PC-3 (cell line): ENCODE measurements at regions not wholly inside any gene's neighbourhood (a gene's known extent, or its start where the extent isn't known, plus 50 kb on each side); places are given as distances from the start of the nearest gene placed in this dataset.
"Not testable (repeated sequence)": the region's sequence is repeated elsewhere in the genome, so short reads cannot be mapped to it uniquely, and the experiment has no call there.

ENCODE experiments used
- ATAC-seq: fragments of 200-7000 bp; cut with Tn5 transposase; 2 replicates; pipeline ENCODE4 v1.9.1; 2020; ENCODE audit warnings: mild to moderate bottlenecking, moderate library complexity
- BruUV-seq: library from RNA; stranded (reverse); fragments of 400-500 nt; replicated peaks from 2 replicates; lab custom pipeline; 2021; lab: Mats Ljungman, UMichigan
- CTCF ChIA-PET: fragments of 300-600 bp; sonication (Branson Sonifier 250); formaldehyde crosslinking; loops from one replicate; lab custom pipeline; 2022; ENCODE audit warnings: antibody characterized with exemption; lab: Charles Lee
- POLR2A ChIA-PET: fragments of 300-600 bp; sonication (Branson Sonifier 250); formaldehyde crosslinking; loops from one replicate; lab custom pipeline; 2022; ENCODE audit warnings: antibody characterized with exemption; ENCODE audit not compliant: unreplicated experiment; lab: Charles Lee
- DNase-seq: peaks from one replicate; pipeline ENCODE4 v3.0.0-alpha.2; 2015
- H2AFZ ChIP-seq: fragments of 300-600 bp; sonication (generic); 2 replicates; pipeline ENCODE4 v1.6.0; 2016; ENCODE audit warnings: antibody characterized with exemption, low read length
- H3F3A ChIP-seq: fragments of 300-600 bp; sonication (generic); one replicate; pipeline ENCODE4 v1.6.0; 2017; ENCODE audit warnings: antibody characterized with exemption, low read length, control low read depth, mild to moderate bottlenecking; ENCODE audit not compliant: unreplicated experiment
- H3K27ac ChIP-seq: fragments of 300-600 bp; sonication (generic); 2 replicates; pipeline ENCODE4 v1.5.1; 2016; ENCODE audit warnings: mild to moderate bottlenecking, low read length
- H3K27me3 ChIP-seq: fragments of 300-600 bp; sonication (generic); 2 replicates; pipeline ENCODE4 v1.6.1; 2016; ENCODE audit warnings: low read length, mixed read lengths
- H3K36me3 ChIP-seq: fragments of 300-600 bp; sonication (generic); 2 replicates; pipeline ENCODE4 v1.6.1; 2016; ENCODE audit warnings: low read depth, mixed run types, low read length, mixed read lengths
- H3K4me1 ChIP-seq: fragments of 300-600 bp; sonication (generic); 2 replicates; pipeline ENCODE4 v1.5.1; 2016; ENCODE audit warnings: low read length; ENCODE audit not compliant: insufficient read depth
- H3K4me2 ChIP-seq: fragments of 300-600 bp; sonication (generic); 2 replicates; pipeline ENCODE4 v1.6.0; 2016; ENCODE audit warnings: low read length
- H3K4me3 ChIP-seq: fragments of 300-600 bp; sonication (generic); 2 replicates; pipeline ENCODE4 v1.5.1; 2016; ENCODE audit warnings: mild to moderate bottlenecking, low read length, mixed read lengths
- H3K79me2 ChIP-seq: fragments of 300-600 bp; sonication (generic); 2 replicates; pipeline ENCODE4 v1.6.1; 2017; ENCODE audit warnings: low read length, mixed read lengths
- H3K9ac ChIP-seq: fragments of 300-600 bp; sonication (generic); 2 replicates; pipeline ENCODE4 v1.6.0; 2016; ENCODE audit warnings: mild to moderate bottlenecking, low read length
- H3K9me2 ChIP-seq: fragments of 300-600 bp; sonication (generic); replicated peaks from 2 replicates; pipeline ENCODE4 v1.6.1; 2016; ENCODE audit warnings: mixed run types, low read length, mixed read lengths
- H3K9me3 ChIP-seq: fragments of 300-600 bp; sonication (generic); 2 replicates; pipeline ENCODE4 v1.6.1; 2016; ENCODE audit warnings: low read length, mixed read lengths
- H4K20me1 ChIP-seq: fragments of 300-600 bp; sonication (generic); 2 replicates; pipeline ENCODE4 v1.6.1; 2016; ENCODE audit warnings: low read length, mixed read lengths
- EZH2 ChIP-seq: fragments of 300-600 bp; sonication (generic); IDR thresholded peaks from one replicate; pipeline ENCODE4 v1.6.1; 2017; ENCODE audit warnings: antibody characterized with exemption, mild to moderate bottlenecking, low read length; ENCODE audit not compliant: unreplicated experiment
- EZH2phosphoT487 ChIP-seq: fragments of 300-600 bp; sonication (generic); IDR thresholded peaks from 2 replicates; pipeline ENCODE4 v1.6.1; 2018; ENCODE audit warnings: mild to moderate bottlenecking, antibody characterized with exemption, low read length, borderline replicate concordance
- intact Hi-C: fragments of 100-400 bp; cut with micrococcal nuclease; formaldehyde crosslinking; loops from 2 replicates; pipeline ENCODE4 v1.9.0; 2023
- TF ChIP-seq, protein P1 (sequence below): fragments of 300-600 bp; sonication (generic); conservative IDR thresholded peaks from 2 replicates; pipeline ENCODE4 v1.5.1; 2017; ENCODE audit warnings: antibody characterized with exemption, low read depth, mild to moderate bottlenecking, low read length

DNA sequence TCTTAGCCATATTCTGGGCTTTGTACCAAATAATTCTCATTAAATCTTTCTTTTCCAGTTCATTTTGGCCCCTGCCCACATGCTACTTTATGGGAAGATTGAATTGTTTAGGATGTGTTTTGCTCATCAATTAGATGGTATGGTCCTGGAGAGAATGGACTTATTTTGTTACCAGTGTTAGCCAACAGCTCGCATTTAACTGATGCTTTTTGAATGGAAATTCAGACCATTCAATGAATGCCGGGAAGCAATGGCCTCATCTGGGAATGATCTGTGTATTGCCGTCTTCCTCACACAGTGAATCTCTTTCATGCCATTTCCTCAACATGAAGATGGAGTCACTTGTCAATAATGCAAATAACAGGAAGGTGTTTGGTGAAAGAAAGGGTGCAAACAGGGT lies 370.6 kb upstream of the PIK3R1 start:
- Histone ChIP-seq H4K20me1 (no peaks in the 10 kb centered on the region), H2AFZ (no peak overlapping the region), H3K9ac (no peak overlapping the region), H3K9me3 (no peaks in the 10 kb centered on the region), H3F3A (no peaks in the 10 kb centered on the region), H3K4me1 (no peaks in the 10 kb centered on the region), H3K79me2 (no peaks in the 10 kb centered on the region), H3K9me2 (no peaks in the 10 kb centered on the region), H3K36me3 (no peaks in the 10 kb centered on the region), H3K27me3 (no peaks in the 10 kb centered on the region), H3K4me2 (no peak overlapping the region), H3K4me3 (no peak overlapping the region), H3K27ac (no peak overlapping the region)
- intact Hi-C loops: no loop called here
- TF ChIP-seq, protein P1, sequence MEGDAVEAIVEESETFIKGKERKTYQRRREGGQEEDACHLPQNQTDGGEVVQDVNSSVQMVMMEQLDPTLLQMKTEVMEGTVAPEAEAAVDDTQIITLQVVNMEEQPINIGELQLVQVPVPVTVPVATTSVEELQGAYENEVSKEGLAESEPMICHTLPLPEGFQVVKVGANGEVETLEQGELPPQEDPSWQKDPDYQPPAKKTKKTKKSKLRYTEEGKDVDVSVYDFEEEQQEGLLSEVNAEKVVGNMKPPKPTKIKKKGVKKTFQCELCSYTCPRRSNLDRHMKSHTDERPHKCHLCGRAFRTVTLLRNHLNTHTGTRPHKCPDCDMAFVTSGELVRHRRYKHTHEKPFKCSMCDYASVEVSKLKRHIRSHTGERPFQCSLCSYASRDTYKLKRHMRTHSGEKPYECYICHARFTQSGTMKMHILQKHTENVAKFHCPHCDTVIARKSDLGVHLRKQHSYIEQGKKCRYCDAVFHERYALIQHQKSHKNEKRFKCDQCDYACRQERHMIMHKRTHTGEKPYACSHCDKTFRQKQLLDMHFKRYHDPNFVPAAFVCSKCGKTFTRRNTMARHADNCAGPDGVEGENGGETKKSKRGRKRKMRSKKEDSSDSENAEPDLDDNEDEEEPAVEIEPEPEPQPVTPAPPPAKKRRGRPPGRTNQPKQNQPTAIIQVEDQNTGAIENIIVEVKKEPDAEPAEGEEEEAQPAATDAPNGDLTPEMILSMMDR: no peak
- TF ChIP-seq EZH2phosphoT487 (no peak), EZH2 (no peak)
- no TSS peak for BruUV-seq
- ATAC-seq (no peak), DNase-seq (no peak)
- ChIA-PET POLR2A (no interaction called here), CTCF (no interaction called here)

DNA sequence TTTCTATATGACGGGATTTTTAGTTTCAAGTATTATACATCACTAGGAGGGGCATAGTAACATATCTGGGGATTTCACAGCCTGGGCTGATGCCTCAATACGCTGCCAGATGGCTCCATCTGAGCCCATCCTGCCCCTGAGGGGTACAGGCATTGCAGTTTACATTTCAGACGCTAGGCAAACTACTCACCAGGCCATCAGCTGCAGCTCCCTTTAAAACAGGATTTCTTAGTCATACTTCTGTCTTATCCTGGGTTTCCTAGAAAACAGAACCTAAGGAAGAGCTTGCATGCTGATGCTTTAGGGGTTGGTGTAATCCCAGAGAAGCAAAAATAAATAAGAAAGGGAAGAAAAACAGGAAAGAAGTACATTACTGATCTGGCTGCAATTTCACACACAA lies 372.8 kb upstream of the PIK3R1 start:
- H3K4me3 ChIP-seq: no peak overlapping the region
- no peaks in the 10 kb centered on the region for H3K36me3 ChIP-seq
- POLR2A ChIA-PET: no interaction called here
- H3K9me3 ChIP-seq: no peaks in the 10 kb centered on the region
- intact Hi-C loops: no loop called here
- H3K9me2 ChIP-seq: no peaks in the 10 kb centered on the region
- H3K4me2 ChIP-seq: no peak overlapping the region
- no peaks in the 10 kb centered on the region for H3F3A ChIP-seq
- H3K27ac ChIP-seq: no peak overlapping the region
- no TSS peak for BruUV-seq
- no peaks in the 10 kb centered on the region for H3K79me2 ChIP-seq
- ATAC-seq: no peak
- no peak overlapping the region for H3K9ac ChIP-seq
- no peaks in the 10 kb centered on the region for H3K27me3 ChIP-seq
- no peaks in the 10 kb centered on the region for H4K20me1 ChIP-seq
- H3K4me1 ChIP-seq: no peaks in the 10 kb centered on the region
- no peak for DNase-seq
- CTCF ChIA-PET: no interaction called here
- TF ChIP-seq EZH2 (no peak), EZH2phosphoT487 (no peak)
- TF ChIP-seq, protein P1: no peak
- no peak overlapping the region for H2AFZ ChIP-seq

DNA sequence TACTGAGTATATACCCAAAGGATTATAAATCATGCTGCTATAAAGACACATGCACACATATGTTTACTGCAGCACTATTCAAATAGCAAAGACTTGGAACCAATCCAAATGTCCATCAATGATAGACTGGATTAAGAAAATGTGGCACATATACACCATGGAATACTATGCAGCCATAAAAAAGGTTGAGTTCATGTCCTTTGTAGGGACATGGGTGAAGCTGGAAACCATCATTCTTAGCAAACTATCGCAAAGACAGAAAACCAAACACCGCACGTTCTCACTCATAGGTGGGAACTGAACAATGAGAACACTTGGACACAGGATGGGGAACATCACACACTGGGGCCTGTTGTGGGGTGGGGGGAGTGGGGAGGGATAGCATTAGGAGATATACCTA lies 378.3 kb upstream of the PIK3R1 start:
- H3K27me3 ChIP-seq, CTCF ChIA-PET, POLR2A ChIA-PET, DNase-seq, H4K20me1 ChIP-seq, H3F3A ChIP-seq, ATAC-seq, BruUV-seq, H2AFZ ChIP-seq, H3K4me2 ChIP-seq, H3K27ac ChIP-seq, intact Hi-C loops, H3K79me2 ChIP-seq, H3K9ac ChIP-seq, H3K4me1 ChIP-seq, H3K36me3 ChIP-seq, H3K4me3 ChIP-seq, H3K9me2 ChIP-seq, H3K9me3 ChIP-seq: not testable (repeated sequence)

DNA sequence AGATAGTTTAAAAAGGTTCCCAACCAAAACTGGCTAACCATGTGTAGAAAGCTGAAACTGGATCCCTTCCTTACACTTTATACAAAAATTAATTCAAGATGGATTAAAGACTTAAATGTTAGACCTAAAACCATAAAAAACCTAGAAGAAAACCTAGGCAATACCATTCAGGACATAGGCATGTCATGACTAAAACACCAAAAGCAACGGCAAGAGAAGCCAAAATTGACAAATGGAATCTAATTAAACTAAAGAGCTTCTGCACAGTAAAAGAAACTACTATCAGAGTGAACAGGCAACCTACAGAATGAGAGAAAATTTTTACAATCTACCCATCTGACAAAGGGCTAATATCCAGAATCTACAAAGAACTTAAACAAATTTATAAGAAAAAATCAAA lies 379.1 kb upstream of the PIK3R1 start:
- H3K9me3 ChIP-seq, H3K79me2 ChIP-seq, H2AFZ ChIP-seq, H3K4me2 ChIP-seq, ATAC-seq, H3K27ac ChIP-seq, BruUV-seq, H3F3A ChIP-seq, H3K9ac ChIP-seq, H3K9me2 ChIP-seq, H3K36me3 ChIP-seq, H3K27me3 ChIP-seq, POLR2A ChIA-PET, H3K4me3 ChIP-seq, CTCF ChIA-PET, H4K20me1 ChIP-seq, H3K4me1 ChIP-seq, DNase-seq, intact Hi-C loops: not testable (repeated sequence)
